HG03060 (cell line): ENCODE measurements at regions not wholly inside any gene's neighbourhood (a gene's known extent, or its start where the extent isn't known, plus 50 kb on each side); places are given as distances from the start of the nearest gene placed in this dataset.
"Not testable (repeated sequence)": the region's sequence is repeated elsewhere in the genome, so short reads cannot be mapped to it uniquely, and the experiment has no call there.

Experiments
- ATAC-seq: cut with Tn5 transposase; IDR thresholded peaks from one replicate; pipeline ENCODE4 v1.9.1; 2021; ENCODE audit warnings: low read depth, moderate number of reproducible peaks; ENCODE audit not compliant: unreplicated experiment

DNA sequence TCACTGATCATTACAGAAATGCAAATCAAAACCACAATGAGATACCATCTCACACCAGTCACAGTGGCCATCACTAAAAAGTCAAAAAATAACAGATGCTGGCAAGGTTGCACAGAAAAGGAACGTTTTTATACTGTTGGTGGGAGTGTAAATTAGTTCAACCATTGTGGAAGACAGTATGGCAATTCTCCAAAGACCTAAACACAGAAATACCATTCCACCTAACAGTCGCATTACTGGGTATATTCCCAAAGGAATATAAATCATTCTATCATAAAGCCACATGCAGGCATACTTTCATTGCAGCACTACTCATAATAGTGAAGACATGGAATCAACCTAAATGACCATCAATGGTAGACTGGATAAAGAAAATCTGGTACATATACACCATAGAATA, 83.2 kb upstream of the ARID5B start:
- ATAC-seq = not testable (repeated sequence)

DNA sequence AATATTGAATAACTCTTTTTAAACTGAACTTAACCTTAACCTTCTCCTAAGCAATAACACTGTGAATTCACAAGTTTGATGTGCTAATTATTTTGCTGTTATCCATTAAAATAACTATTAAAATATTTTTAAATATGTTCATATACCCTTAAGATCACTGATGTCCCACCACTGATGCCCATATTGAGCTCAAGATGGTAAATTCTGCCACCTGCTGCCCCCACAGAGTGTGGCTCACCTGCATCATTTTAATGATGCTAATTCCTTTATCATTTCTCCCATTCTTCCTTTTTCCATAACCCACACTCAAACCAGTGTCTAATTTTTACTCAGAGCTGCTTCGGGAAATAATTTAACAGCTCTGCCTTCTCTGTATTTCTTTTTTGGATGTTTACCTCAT, 82.3 kb upstream of the ARID5B start:
- no peak for ATAC-seq

DNA sequence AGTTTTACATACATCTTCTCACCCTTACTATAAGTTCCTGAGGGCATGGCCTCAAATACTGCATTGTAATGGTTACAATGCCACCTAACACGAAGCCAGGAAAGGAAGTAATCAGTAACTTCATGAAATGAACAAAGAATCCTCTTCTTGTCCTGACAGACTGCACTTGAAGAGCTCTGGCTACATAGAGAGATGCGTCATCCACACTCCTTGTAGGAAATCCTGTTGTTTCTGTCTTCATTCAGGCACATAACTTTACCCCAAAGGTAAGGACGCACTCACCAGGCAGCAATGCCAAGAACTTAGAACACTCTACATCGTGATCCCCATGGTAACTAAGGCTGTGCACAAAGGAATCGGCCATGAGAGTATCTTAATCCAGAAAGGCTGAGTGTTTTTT, 80.3 kb upstream of the ARID5B start:
- ATAC-seq = no peak

DNA sequence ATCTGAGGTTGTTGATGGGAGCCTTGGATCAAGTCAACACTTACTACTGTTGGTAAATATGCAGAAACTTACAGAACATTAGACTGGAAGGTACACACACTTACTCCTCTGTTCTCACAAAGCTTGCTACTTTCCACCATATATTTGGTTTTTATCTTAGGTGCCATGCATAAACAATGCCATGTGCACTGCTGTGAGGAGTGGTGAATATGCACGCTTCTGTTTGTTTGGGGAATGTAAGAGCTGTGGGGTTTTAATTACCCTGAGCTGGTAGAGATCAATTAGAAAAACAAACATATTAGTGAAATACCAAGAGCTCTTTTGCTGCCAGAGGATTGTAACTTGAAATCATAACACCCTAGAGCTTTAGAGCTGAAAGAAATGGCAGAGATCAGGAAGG, 79.8 kb upstream of the ARID5B start:
- ATAC-seq = no peak

DNA sequence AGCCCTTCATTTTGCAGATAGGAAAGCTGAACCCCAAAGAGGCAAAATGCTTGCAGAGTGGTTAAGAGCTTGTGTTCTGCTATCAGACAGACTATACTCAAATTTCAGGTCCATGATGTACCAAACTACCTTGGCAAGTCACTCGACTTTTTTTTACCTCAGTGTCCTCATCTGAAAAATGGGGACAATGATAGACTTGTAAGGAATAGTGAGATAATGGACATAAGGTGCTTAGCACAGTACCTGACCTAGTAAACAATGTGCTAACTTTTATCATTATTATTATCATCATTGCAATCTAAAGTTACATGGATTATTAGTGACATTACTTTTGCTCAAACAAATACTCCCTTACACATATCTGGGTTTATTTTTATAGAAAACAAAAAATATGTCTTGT, 79.4 kb upstream of the ARID5B start:
- ATAC-seq = no peak

DNA sequence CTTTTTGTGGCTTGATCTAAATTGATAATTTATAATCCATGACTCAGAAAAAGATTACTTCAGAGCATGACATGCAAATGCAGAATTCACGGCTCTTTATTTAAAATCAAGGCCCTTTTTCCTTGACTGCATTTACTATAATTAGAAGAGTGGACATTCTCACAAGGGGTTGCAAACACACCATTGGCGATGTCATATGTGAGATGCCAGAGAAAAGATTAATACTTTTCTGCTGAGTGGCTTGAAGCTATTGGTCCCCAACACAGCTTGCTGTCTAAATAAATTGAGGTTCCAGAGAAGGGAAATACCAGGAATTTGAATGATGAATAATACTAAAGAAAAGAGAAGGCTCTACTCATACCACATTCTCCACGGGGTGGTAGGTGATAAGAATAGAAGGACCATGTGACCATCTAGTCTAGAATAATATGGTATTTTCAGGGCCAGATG, 78.7 kb upstream of the ARID5B start:
- ATAC-seq = no peak

DNA sequence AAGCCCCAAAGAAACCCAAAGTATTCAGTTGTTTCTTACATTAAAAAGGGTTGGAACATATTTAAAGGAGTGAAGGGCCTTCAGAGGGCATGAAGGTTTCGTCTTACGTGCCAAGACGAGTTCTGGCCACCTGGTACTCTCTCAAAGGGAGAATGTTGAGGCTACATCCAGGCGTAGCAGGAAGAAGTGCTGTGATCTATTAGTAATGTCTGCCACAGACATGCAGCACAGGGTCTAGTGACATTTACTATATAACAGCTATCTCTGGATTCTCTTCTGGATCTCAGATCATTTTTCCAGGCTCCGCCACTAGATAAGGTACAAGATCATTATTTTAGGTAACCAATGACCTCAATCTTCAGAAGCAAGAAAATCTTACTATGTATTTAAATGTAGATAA, 76.5 kb upstream of the ARID5B start:
- no peak for ATAC-seq

DNA sequence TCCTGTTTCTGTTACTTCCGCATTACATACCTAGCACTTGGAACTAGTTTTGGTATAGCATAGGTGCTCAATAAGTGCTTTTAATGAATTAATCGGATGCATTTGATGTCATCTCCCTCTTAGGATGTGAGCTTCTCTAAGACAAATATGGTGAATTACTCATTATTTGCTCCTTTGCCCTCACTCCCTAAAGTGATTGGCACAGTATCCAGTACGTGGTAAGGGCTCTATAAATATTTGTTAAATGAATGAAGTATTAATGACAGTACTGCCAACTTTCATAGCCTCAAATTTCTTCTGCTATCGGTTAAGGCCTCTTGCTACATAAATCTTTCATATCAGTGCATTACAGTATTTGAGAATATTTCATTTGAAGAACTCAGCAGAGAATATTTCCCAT, 75.9 kb upstream of the ARID5B start:
- no peak for ATAC-seq

DNA sequence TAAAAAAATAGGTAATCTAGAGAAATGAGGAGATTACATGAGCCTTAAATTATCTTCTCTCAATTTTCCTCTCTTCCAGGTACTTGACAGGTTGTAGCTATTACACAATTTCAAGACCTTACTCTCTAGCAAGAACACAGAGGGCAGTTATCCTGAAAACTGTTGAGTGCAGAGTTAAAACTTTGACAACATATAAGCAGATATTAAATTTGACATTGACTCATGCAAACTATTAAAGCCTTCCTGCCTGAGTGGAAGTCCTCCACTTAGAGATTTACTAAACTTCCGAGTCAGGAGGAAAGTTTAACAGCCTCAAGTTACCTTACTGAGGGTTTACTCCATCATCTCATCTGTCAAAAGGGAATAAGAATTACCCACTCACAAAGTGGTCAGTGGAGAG, 73.5 kb upstream of the ARID5B start:
- no peak for ATAC-seq

DNA sequence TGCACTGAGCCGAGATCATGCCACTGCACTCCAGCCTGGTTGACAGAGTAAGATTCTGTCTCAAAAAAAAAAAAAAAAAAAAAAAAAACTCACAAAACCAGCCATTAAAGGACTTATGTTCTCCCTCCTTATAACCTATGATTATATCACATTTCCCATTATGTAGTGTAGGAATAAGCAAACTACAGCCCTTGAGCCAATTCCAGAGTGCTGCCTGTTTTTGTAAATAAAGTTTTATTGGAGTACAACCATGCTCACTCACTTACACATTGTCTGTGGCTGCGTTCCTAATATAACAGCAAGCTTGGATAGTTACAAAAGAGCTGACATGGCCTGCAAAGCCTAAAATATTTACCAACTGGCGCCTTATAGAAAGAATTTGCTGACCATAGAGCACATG, 72.7 kb upstream of the ARID5B start:
- no peak for ATAC-seq

DNA sequence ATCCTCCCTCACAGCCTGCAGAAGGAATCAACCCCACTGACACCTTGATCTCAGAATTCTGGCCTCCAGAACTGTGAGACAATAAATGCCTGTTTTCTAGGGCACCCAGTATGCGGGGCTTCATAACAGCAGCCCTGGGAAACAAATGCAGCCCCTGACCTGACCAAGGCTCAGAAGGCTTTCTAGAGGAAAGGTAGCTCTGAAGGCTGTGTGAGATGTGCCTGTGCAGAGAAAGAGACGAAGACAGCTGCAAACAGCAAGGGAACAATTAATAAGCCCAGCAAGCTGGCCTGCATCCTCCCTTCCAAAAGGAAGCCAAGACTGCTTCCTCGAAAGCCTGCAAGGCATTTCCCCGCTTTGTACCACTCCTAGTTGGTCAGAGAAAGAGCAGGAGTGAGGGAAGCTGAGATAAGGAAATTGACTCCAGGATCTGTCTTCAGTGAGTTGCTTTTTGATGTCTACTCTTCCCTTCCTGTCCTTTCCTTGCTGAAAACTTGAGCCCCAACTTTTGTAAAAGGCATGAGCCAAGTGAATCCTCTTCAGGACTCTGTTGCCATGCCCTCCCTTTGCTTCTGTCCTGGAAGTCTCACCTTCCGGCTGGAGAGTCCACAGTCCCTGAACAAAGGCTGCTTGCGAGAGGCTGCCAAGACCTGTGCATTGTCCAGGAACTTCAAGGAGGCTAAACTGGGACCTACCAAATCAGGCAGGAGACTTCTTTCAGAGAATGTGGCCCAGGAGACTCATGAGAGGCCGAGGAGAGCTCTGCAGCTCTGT, 71.2 kb upstream of the ARID5B start:
- no peak for ATAC-seq

DNA sequence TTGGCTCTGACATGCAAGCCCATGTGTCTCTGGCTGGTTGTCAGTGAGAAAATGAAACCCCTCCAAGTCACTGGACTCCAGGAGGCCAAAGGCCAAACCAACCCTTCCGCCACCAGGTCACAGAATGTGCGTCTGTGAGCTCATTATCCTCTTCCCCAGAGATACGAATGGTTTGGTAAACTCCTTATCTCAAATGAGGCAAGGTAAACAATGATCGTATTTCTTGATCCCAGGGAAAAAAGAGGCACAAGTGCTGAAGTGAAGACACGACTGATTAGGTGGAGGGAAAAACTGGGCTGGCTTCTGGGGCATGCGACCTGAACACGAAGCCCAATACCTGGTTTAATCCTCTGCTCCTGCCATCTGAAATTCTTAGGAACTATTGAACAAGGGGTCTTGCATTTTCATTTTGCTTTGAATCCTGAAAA, 70.6 kb upstream of the ARID5B start:
- no peak for ATAC-seq

DNA sequence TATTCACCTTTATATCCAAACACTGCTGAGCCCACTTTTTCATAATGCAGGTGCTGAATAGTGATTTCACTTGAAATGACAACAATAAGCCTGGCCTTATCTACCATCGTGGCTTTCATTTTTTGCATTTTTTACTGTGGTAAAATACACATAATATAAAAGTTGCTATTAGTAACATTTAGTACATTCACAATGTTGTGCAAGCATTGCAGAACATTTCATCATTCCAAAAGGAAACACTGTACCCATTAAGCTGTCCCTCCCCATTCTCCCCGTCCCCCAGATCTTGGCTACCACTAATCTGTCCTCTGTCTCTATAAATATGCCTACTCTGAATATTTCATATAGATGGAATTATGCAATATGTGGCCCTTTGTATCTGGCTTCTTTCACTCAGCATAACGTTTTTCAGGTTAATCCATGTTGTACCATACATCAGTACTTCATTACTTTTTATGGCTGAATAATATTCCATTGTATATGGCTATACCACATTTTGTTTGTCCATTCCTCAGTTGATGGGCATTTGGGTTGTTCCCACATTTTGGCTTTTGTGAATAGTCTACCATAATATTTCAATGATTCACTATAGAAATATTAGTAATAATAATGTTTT, 68.5 kb upstream of the ARID5B start:
- no peak for ATAC-seq

DNA sequence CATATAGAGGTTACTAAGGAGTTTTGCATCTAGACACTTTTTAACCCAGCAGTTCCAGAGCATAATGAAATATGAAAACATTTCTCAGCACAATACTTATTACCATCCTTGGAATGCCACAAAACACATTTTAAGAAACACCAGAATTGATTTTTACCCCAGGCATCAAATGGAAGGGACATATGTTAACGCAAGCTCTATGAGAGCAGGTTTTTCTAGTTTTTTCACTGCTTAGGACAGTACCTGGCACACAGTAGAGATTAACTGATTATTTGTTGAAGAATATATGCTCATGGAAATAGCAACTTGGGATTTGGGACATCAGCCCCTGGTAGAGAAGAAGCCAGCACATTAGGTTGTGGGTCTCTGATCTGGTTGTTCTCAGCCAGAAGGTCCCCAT, 67.0 kb upstream of the ARID5B start:
- no peak for ATAC-seq

DNA sequence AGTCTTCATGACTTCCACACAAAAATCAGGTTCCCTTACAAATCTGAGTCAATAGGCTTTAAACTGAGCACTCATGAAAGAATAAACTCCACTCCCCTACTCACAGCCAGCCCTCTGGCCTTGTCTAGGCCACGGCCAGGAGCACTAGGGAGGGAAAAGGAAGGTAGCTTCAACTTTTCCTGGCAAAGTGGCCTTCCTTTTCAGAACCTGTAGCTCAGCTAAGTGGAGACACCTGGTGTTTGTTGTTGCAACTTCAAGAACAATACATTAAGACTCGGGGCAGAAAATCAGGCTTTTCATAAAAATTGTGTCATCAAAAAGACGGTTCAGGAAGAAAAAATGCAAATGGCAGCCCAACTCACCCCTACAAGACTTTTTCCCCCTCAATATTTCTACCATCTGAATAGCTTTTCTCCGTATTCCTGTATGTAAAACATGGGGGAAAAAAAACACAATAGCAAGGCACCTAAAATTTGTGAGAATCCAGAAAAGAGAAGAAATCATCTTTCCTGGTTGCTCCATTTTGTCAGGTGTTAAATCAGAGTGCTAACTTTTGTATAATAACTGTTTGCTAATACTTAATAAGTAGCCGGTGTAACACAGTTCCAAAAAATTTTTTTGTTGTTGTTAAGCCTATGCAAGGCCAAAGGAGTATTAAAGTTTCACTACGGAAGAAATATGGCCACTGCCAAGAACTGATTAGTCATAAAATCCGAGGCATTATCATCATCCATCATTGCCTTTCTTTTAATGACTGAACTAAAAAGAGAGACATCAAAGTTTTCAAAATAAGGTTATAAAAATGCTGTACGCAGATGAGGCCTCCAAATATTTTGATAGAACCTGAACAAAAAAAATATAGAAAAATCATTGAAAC, 66.2 kb upstream of the ARID5B start:
- ATAC-seq = peak; percentile 49

DNA sequence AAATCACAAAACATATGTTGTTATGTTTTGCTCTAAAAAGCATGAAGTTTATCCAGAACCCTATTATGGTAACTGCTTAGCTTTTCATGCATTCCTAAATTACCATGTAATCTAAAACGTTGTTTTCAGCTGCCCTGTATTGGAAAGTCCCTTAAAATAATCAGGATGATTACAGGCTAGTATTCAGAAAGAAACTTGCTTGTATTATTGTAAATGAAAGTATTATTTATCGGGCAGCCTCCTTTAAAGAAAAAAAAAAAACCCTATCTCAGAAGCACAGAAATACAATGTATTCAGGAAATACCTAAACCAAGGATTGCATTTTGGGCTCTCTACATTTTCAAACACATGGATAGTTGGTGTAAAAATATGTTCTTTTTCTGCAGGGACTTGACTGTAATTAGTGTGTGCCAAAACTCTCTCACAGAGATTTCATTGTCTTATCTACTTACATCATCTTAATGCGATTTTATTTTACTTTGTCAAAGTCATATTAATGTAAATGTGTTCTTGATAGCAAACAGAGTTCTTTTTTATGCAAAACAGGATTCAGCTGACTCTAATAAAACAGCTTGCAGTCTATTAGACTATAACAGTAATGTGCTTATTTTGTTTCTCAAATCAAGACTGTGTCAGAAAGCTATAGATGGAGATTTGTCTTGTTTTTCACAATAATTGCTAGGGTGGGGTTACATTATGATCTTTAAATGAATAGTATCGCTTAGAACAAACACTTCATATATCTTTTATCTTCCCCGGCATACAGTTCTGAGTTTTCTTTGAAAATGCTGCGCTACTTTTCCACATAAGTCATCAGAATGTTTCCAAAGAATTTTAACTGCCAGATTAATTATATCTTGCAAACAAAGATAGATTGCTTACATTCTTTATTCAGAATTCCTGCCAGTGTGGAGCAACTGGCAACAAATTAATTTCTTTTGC, 65.3 kb upstream of the ARID5B start:
- ATAC-seq = no peak

DNA sequence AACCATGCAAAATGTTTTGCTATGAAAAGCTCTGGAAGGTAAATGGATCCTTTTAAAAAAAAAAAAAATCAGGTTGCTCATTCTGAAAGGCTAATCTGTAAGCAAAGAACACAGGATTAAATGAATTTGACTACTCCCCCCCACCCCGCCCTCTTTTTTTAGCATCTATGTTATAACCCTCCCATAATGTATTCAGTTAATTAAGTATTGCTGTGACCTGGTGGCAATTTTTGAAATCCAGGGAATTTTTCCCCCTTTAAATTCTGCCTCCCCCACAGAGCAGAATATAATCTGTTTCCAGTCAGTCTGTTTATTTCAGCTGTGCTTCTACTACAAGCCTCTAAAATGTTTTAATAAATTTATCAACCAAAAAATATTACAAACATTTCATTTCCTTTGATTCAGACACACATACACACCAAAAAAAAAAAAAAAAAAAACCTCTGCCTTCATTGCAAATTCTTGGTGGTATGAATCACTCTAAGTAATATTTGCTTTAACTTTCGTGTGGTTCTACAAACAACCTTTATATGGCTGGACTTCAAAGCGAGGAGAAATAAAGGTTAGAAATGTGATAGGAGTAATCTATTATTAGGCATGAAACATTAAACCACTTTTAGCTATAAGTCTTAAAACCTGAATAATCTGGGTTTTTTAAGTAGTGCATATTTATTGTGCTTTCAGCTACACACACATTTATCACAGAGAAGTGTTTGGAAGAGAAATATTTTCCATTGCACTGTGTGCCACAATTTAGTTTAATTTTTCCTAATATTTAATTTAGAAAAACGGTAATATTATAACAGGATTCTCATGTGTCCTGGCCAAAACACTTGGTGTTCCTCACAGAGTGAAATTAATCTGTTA, 64.4 kb upstream of the ARID5B start:
- ATAC-seq = no peak

DNA sequence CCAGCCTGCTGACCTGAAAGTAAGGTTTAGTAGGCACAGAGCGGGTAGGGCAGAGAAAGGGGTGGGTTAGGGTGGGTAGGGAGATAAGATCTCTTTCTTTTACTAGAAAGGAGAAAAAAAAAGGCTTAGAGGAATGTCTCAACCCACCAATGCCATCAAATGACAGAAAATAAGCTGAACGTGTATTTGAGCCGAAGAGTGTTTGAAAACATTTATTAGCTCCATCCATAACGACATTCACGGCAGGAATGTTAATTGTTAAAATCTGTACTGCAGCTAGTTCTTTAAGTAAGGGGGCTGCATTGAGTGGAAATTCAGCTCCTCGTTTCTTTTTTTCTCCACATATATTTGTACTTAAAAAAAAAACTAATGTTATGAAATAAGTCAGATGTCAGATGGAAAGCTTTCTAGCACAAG, 63.7 kb upstream of the ARID5B start:
- ATAC-seq = no peak

DNA sequence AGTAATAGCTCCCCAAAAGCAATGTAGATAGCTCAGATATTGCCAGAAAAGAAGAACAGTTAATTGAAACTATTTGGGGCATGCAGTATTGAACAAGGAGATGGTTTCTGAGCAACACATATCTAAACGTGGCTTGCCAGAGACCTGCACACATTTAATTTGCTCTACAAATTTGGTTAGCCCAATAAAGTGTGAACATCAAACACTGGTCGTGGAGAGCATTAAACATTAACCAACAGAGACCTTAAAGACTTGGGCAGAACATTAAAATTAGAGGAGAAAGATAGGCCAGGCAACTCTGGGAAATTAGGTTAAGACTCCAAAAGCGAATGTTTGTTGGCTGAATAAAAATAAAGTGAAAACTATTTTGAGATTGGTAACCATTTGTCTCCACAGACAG, 61.6 kb upstream of the ARID5B start:
- ATAC-seq = no peak
